HEK293 (cell line): ENCODE measurements at regions not wholly inside any gene's neighbourhood (a gene's known extent, or its start where the extent isn't known, plus 50 kb on each side); places are given as distances from the start of the nearest gene placed in this dataset.

Experiments used
- KLF17 ChIP-seq: fragments of 450-650 bp; formaldehyde crosslinking; IDR thresholded peaks from 2 replicates; pipeline ENCODE4 v1.5.1; 2016; ENCODE audit warnings: missing biosample characterization, missing genetic modification characterization
- MZF1 ChIP-seq: fragments of 450-650 bp; formaldehyde crosslinking; IDR thresholded peaks from 2 replicates; pipeline ENCODE4 v1.5.1; 2017; ENCODE audit warnings: missing biosample characterization, missing genetic modification characterization, borderline replicate concordance
- ZBTB11 ChIP-seq: fragments of 450-650 bp; formaldehyde crosslinking; conservative IDR thresholded peaks from 2 replicates; pipeline ENCODE4 v1.5.1; 2016; ENCODE audit warnings: low read depth, missing biosample characterization, missing genetic modification characterization
- ZNF24 ChIP-seq: fragments of 450-650 bp; formaldehyde crosslinking; IDR thresholded peaks from 2 replicates; pipeline ENCODE4 v1.5.1; 2016; ENCODE audit warnings: missing biosample characterization, missing genetic modification characterization
- ZNF610 ChIP-seq: fragments of 450-650 bp; formaldehyde crosslinking; IDR thresholded peaks from 2 replicates; pipeline ENCODE4 v1.5.1; 2016; ENCODE audit warnings: missing biosample characterization, missing genetic modification characterization, borderline replicate concordance
- TF ChIP-seq, protein P1 (sequence below): fragments of 450-650 bp; formaldehyde crosslinking; IDR thresholded peaks from 2 replicates; pipeline ENCODE4 v1.5.1; 2016; ENCODE audit warnings: missing biosample characterization, missing genetic modification characterization
- TF ChIP-seq, protein P2 (sequence below): fragments of 450-650 bp; formaldehyde crosslinking; IDR thresholded peaks from 2 replicates; pipeline ENCODE4 v1.5.1; 2016; ENCODE audit warnings: missing biosample characterization, missing genetic modification characterization

DNA sequence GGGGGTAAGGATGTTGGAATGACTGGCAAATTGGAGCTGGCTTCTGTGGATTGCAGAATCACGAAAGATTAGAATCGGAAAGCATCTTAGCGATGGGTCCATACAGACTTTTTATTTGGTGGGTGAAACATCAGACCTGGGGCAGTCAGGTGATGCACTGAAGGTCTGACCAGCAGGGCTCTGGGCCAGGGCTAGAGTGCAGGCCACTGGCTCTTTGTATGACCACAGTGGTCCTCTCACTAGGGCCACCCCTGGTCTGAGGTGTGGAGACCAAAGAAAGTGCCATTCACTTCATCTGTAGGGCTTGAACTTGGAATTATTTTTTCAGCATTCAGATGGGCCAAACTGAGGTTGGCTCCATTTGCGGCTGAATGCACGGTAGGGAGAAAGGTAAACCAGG lies 306.4 kb downstream of the RPS6KC1 start:
- TF ChIP-seq, protein P1, sequence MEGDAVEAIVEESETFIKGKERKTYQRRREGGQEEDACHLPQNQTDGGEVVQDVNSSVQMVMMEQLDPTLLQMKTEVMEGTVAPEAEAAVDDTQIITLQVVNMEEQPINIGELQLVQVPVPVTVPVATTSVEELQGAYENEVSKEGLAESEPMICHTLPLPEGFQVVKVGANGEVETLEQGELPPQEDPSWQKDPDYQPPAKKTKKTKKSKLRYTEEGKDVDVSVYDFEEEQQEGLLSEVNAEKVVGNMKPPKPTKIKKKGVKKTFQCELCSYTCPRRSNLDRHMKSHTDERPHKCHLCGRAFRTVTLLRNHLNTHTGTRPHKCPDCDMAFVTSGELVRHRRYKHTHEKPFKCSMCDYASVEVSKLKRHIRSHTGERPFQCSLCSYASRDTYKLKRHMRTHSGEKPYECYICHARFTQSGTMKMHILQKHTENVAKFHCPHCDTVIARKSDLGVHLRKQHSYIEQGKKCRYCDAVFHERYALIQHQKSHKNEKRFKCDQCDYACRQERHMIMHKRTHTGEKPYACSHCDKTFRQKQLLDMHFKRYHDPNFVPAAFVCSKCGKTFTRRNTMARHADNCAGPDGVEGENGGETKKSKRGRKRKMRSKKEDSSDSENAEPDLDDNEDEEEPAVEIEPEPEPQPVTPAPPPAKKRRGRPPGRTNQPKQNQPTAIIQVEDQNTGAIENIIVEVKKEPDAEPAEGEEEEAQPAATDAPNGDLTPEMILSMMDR (tag by site-specific recombination): no peak
- TF ChIP-seq KLF17 (no peak), ZBTB11 (no peak), ZNF610 (tag by site-specific recombination) (no peak), MZF1 (no peak), ZNF24 (tag by site-specific recombination) (no peak)
- TF ChIP-seq, protein P2, sequence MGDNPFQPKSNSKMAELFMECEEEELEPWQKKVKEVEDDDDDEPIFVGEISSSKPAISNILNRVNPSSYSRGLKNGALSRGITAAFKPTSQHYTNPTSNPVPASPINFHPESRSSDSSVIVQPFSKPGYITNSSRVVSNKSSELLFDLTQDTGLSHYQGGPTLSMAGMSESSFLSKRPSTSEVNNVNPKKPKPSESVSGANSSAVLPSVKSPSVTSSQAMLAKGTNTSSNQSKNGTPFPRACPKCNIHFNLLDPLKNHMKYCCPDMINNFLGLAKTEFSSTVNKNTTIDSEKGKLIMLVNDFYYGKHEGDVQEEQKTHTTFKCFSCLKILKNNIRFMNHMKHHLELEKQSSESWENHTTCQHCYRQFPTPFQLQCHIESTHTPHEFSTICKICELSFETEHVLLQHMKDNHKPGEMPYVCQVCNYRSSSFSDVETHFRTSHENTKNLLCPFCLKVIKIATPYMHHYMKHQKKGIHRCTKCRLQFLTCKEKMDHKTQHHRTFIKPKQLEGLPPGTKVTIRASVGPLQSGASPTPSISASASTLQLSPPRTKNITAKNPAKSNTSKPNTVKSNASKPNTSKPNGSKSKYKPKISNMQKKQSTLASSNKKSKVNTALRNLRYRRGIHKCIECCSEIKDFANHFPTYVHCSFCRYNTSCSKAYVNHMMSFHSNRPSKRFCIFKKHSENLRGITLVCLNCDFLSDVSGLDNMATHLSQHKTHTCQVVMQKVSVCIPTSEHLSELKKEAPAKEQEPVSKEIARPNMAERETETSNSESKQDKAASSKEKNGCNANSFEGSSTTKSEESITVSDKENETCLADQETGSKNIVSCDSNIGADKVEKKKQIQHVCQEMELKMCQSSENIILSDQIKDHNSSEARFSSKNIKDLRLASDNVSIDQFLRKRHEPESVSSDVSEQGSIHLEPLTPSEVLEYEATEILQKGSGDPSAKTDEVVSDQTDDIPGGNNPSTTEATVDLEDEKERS (tag by site-specific recombination): no peak
